ENCODE measurements at regions not wholly inside any gene's neighbourhood (a gene's known extent, or its start where the extent isn't known, plus 50 kb on each side); places are given as distances from the start of the nearest gene placed in this dataset.

DNA sequence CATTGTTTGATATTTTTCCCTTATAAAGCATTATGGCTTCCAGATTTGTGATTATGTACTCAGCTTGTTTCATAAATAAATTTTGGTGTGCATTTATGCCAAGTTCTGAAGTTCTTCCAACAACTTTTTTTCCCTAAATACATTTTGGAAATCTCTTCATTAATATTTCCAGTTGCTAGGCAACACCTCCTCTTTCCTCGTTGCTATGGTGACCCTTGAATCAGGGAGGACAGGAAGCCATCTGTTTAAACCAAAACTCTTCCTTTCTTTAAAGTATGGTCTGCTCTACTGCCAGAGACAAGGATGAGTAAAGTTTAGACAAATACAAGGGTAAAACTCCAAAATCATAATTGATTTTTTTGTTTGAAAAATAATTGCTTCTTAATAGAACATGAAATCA is 779.3 kb downstream of the CDH9 start:
- WGBS, 2 experiments (ENCODE audit: insufficient coverage in 1 of 2, insufficient read length in 1 of 2): 83 to 90% methylated on average over 1 of the region's 1 CpG
- Histone ChIP-seq H3K4me1 (ENCODE audit: control insufficient read depth, insufficient read depth, low read length) (no peaks in the 10 kb centered on the region), H3K9me3 (ENCODE audit: control insufficient read depth, low read length) (no peaks in the 10 kb centered on the region), H3K27me3 (ENCODE audit: control insufficient read depth, insufficient read depth, low read length, poor library complexity, severe bottlenecking) (no peaks in the 10 kb centered on the region), H3K9ac (ENCODE audit: extremely low read depth, low read length, poor library complexity, severe bottlenecking) (no peak overlapping the region), H3K4me3 (ENCODE audit: low read length) (no peak overlapping the region), H3K27ac (ENCODE audit: low read depth, low read length) (no peak overlapping the region), H3K36me3 (ENCODE audit: control insufficient read depth, insufficient read depth, low read length) (no peaks in the 10 kb centered on the region)
- Mint-ChIP-seq H3K4me1 (no peaks in the 10 kb centered on the region), H3K36me3 (ENCODE audit: low read depth) (no peaks in the 10 kb centered on the region), H3K27ac (no peak overlapping the region), H3K27me3 (ENCODE audit: insufficient read depth) (no peaks in the 10 kb centered on the region), H3K9me3 (peaks cover 10% of the 10 kb centered on the region), H3K4me3 (no peak overlapping the region)
- TF ChIP-seq, protein P1, sequence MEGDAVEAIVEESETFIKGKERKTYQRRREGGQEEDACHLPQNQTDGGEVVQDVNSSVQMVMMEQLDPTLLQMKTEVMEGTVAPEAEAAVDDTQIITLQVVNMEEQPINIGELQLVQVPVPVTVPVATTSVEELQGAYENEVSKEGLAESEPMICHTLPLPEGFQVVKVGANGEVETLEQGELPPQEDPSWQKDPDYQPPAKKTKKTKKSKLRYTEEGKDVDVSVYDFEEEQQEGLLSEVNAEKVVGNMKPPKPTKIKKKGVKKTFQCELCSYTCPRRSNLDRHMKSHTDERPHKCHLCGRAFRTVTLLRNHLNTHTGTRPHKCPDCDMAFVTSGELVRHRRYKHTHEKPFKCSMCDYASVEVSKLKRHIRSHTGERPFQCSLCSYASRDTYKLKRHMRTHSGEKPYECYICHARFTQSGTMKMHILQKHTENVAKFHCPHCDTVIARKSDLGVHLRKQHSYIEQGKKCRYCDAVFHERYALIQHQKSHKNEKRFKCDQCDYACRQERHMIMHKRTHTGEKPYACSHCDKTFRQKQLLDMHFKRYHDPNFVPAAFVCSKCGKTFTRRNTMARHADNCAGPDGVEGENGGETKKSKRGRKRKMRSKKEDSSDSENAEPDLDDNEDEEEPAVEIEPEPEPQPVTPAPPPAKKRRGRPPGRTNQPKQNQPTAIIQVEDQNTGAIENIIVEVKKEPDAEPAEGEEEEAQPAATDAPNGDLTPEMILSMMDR (conservative IDR thresholded peaks at IDR 0.05): no peak
- DNase-seq: no peak

DNA sequence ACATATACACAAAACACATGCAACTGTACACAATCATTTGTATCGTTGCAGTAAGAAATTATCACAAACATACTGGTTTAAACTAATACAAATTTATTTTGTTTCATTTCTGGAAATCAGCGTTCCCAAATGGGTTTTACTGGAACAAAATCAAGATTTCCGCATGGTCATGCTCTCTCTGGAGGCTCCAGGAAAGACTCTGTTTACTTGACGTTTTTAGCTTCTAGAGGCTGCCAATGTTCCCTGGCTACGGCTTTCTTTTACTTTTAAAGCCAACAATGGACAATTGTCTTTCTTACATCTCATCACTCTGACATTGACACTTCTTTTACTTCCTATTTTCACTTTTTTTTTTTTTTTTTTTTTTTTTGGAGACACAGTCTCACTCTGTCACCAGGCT is 793.1 kb downstream of the CDH9 start:
- WGBS, 2 experiments (ENCODE audit: insufficient coverage in 1 of 2, insufficient read length in 1 of 2): 92 to 94% methylated on average over 4 to 5 of the region's 5 CpGs
- Mint-ChIP-seq H3K9me3 (no peaks in the 10 kb centered on the region), H3K4me3 (no peak overlapping the region)

DNA sequence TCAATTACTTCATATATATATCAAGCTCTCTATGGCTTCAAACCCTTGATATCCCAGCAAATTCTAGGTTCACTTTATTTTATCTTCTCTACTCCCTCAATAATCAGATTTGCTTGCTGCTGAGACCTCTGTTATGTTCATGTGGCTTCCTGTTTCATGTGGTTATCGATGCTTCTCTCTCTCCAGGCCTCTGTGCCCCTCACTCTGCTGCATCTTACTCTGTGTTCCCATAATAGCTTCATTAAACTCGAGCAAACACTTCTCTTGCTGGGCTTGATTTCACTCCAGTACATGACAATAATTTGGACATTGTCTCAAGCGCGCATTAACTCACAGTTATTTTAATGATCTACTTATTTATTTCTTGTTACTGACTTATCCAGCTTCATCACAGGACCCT is 798.8 kb downstream of the CDH9 start:
- Mint-ChIP-seq H3K4me3 (no peak overlapping the region), H3K36me3 (ENCODE audit: low read depth) (no peaks in the 10 kb centered on the region), H3K9me3 (peaks cover 18% of the 10 kb centered on the region), H3K27ac (no peak overlapping the region), H3K4me1 (no peaks in the 10 kb centered on the region), H3K27me3 (ENCODE audit: insufficient read depth) (no peaks in the 10 kb centered on the region)
- H3K27ac ChIP-seq (ENCODE audit: low read depth, low read length): no peak overlapping the region
- no peaks in the 10 kb centered on the region for H3K27me3 ChIP-seq (ENCODE audit: control insufficient read depth, insufficient read depth, low read length, poor library complexity, severe bottlenecking)
- H3K4me3 ChIP-seq (ENCODE audit: low read length): no peak overlapping the region
- TF ChIP-seq, protein P1 (conservative IDR thresholded peaks at IDR 0.05): no peak
- no peaks in the 10 kb centered on the region for H3K9me3 ChIP-seq (ENCODE audit: control insufficient read depth, low read length)
- no peak for DNase-seq
- 91 to 92% methylated on average over 2 to 4 of the region's 4 CpGs for WGBS, 2 experiments (ENCODE audit: insufficient coverage in 1 of 2, insufficient read length in 1 of 2)
- H3K9ac ChIP-seq (ENCODE audit: extremely low read depth, low read length, poor library complexity, severe bottlenecking): no peak overlapping the region
- H3K4me1 ChIP-seq (ENCODE audit: control insufficient read depth, insufficient read depth, low read length): no peaks in the 10 kb centered on the region
- no peaks in the 10 kb centered on the region for H3K36me3 ChIP-seq (ENCODE audit: control insufficient read depth, insufficient read depth, low read length)

More for the DNA sequence above, 793.1 kb downstream of the CDH9 start:
- Histone ChIP-seq H3K27me3 (ENCODE audit: control insufficient read depth, insufficient read depth, low read length, poor library complexity, severe bottlenecking) (no peaks in the 10 kb centered on the region), H3K36me3 (ENCODE audit: control insufficient read depth, insufficient read depth, low read length) (no peaks in the 10 kb centered on the region), H3K27ac (ENCODE audit: low read depth, low read length) (no peak overlapping the region), H3K4me3 (ENCODE audit: low read length) (no peak overlapping the region), H3K9me3 (ENCODE audit: control insufficient read depth, low read length) (no peaks in the 10 kb centered on the region), H3K4me1 (ENCODE audit: control insufficient read depth, insufficient read depth, low read length) (no peaks in the 10 kb centered on the region), H3K9ac (ENCODE audit: extremely low read depth, low read length, poor library complexity, severe bottlenecking) (no peak overlapping the region)
- DNase-seq: no peak
- Mint-ChIP-seq H3K27me3 (ENCODE audit: insufficient read depth) (no peaks in the 10 kb centered on the region), H3K4me1 (no peaks in the 10 kb centered on the region), H3K27ac (no peak overlapping the region), H3K36me3 (ENCODE audit: low read depth) (no peaks in the 10 kb centered on the region)
- TF ChIP-seq, protein P1 (conservative IDR thresholded peaks at IDR 0.05): no peak

Measured in endodermal cell (in vitro differentiated cells).